OCI-LY3 (cell line): ENCODE measurements at regions not wholly inside any gene's neighbourhood (a gene's known extent, or its start where the extent isn't known, plus 50 kb on each side); places are given as distances from the start of the nearest gene placed in this dataset.
"Not testable (repeated sequence)": the region's sequence is repeated elsewhere in the genome, so short reads cannot be mapped to it uniquely, and the experiment has no call there.

ENCODE experiments used
- CTCF ChIP-seq: fragments of 200-600, 300-600 bp; sonication (generic); IDR thresholded peaks from 2 replicates; pipeline ENCODE4 v1.5.1; 2014; ENCODE audit warnings: antibody characterized with exemption, low read length, low read depth
- EZH2phosphoT487 ChIP-seq: fragments of 200-600 bp; shearing (Covaris generic); IDR thresholded peaks from 2 replicates; pipeline ENCODE4 v1.6.1; 2018; ENCODE audit warnings: antibody characterized with exemption, mixed run types, low read depth

- not testable (repeated sequence) for TF ChIP-seq CTCF, EZH2phosphoT487
These were observed 519.3 kb downstream of the GOLGA6L6 start for GRCh38 chr15:20022349-20022748.
